ENCODE measurements at regions not wholly inside any gene's neighbourhood (a gene's known extent, or its start where the extent isn't known, plus 50 kb on each side); places are given as distances from the start of the nearest gene placed in this dataset.

GRCh38 chr1:55597910-55598309 lies 382.7 kb upstream of the USP24 start:
- DNase-seq = no peak

- DNase-seq = no peak
These were observed 379.5 kb upstream of the USP24 start for GRCh38 chr1:55594701-55595100.

- DNase-seq = no peak
These were observed 378.1 kb upstream of the USP24 start for GRCh38 chr1:55593298-55593697.

- no peak for DNase-seq
These were observed 377.0 kb upstream of the USP24 start for GRCh38 chr1:55592122-55592521.

- DNase-seq = peak in 2 of 56 donors; percentile 7 to 15
These were observed 374.6 kb upstream of the USP24 start for GRCh38 chr1:55589671-55590297.

- no peak for DNase-seq
These were observed 373.1 kb upstream of the USP24 start for GRCh38 chr1:55588309-55588708.

GRCh38 chr1:55586771-55587170 lies 371.6 kb upstream of the USP24 start:
- DNase-seq = no peak

- DNase-seq = no peak
These were observed 370.2 kb upstream of the USP24 start for GRCh38 chr1:55585402-55585792.

- DNase-seq = peak in 40 of 56 donors; percentile 5 to 73 (median 26)
These were observed 369.6 kb upstream of the USP24 start for GRCh38 chr1:55584526-55585401.

GRCh38 chr1:55582084-55582483 lies 366.9 kb upstream of the USP24 start:
- DNase-seq = no peak

GRCh38 chr1:55580845-55581332 lies 365.7 kb upstream of the USP24 start:
- no peak for DNase-seq

GRCh38 chr1:55579332-55580001 lies 364.3 kb upstream of the USP24 start:
- DNase-seq = no peak

- no peak for DNase-seq
These were observed 363.5 kb upstream of the USP24 start for GRCh38 chr1:55578646-55579045.

- peak in 30 of 56 donors; percentile 4 to 54 (median 17) for DNase-seq
These were observed 360.6 kb upstream of the USP24 start for GRCh38 chr1:55575571-55576279.

- no peak for DNase-seq
These were observed 359.6 kb upstream of the USP24 start for GRCh38 chr1:55574691-55575225.

GRCh38 chr1:55572878-55573734 lies 357.9 kb upstream of the USP24 start:
- DNase-seq = no peak

- DNase-seq = no peak
These were observed 356.6 kb upstream of the USP24 start for GRCh38 chr1:55571767-55572166.

- no peak for DNase-seq
These were observed 354.3 kb upstream of the USP24 start for GRCh38 chr1:55569417-55569816.

GRCh38 chr1:55568732-55569131 lies 353.6 kb upstream of the USP24 start:
- DNase-seq = no peak

- DNase-seq = no peak
These were observed 345.1 kb upstream of the USP24 start for GRCh38 chr1:55560266-55560665.
